SK-N-MC (cell line): ENCODE measurements at regions not wholly inside any gene's neighbourhood (a gene's known extent, or its start where the extent isn't known, plus 50 kb on each side); places are given as distances from the start of the nearest gene placed in this dataset.

Experiments
- EZH2 ChIP-seq: fragments of 200-600 bp; sonication (generic); IDR thresholded peaks from one replicate; pipeline ENCODE4 v1.6.1; 2017; ENCODE audit warnings: antibody characterized with exemption
- FOXP2 ChIP-seq: optimal IDR thresholded peaks from 2 replicates; pipeline ENCODE3; 2011; ENCODE audit warnings: mild to moderate bottlenecking, moderate library complexity; ENCODE audit not compliant: insufficient read depth; ENCODE audit errors: extremely low read length, control extremely low read depth
- POLR2AphosphoS5 ChIP-seq: IDR thresholded peaks from 2 replicates; pipeline ENCODE4 v1.6.1; 2012; ENCODE audit warnings: mild to moderate bottlenecking, low read depth, low read length, borderline replicate concordance

DNA sequence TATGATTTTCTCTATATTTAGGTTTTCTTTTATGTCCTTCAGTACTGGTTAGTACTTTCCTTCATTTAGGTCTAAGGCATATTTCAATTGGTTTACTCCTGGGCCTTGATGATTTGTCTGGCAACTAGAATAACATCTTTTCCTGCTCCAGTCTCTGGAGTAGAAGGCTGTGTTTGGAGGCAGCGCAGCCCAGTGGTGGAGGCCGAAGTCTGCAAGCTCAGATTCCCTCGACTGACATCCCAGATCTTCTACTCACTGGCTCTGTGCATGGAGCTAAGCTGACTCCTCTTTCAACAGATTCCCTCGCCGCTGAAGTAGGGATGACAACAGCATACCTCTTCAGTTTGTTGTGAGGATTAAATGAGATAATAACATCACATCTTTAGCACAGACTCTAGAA is 141.0 kb downstream of the RAP2A start:
- TF ChIP-seq POLR2AphosphoS5: no peak
- no peak for TF ChIP-seq EZH2
- no peak for TF ChIP-seq FOXP2
